Ishikawa (cell line): ENCODE measurements at regions not wholly inside any gene's neighbourhood (a gene's known extent, or its start where the extent isn't known, plus 50 kb on each side); places are given as distances from the start of the nearest gene placed in this dataset.

ENCODE experiments used
- CEBPB ChIP-seq: IDR thresholded peaks from 2 replicates; pipeline ENCODE4 v1.6.1; 2012
- CREB1 ChIP-seq: IDR thresholded peaks from 2 replicates; pipeline ENCODE4 v1.6.1; 2012; ENCODE audit warnings: low read depth
- EGR1 ChIP-seq: IDR thresholded peaks from 2 replicates; pipeline ENCODE4 v1.6.1; 2012
- EP300 ChIP-seq: IDR thresholded peaks from 2 replicates; pipeline ENCODE4 v1.6.1; 2012; ENCODE audit warnings: borderline replicate concordance
- FOXM1 ChIP-seq: IDR thresholded peaks from 2 replicates; pipeline ENCODE4 v1.6.1; 2012; ENCODE audit warnings: low read depth, borderline replicate concordance
- NFIC ChIP-seq: IDR thresholded peaks from 2 replicates; pipeline ENCODE4 v1.6.1; 2012
- RAD21 ChIP-seq: IDR thresholded peaks from 2 replicates; pipeline ENCODE4 v1.6.1; 2012; ENCODE audit warnings: low read depth
- TAF1 ChIP-seq: IDR thresholded peaks from 2 replicates; pipeline ENCODE4 v1.6.1; 2012; ENCODE audit warnings: low read depth, mild to moderate bottlenecking
- TCF12 ChIP-seq: IDR thresholded peaks from 2 replicates; pipeline ENCODE4 v1.6.1; 2012; ENCODE audit warnings: low read depth
- TEAD4 ChIP-seq: IDR thresholded peaks from 2 replicates; pipeline ENCODE4 v1.6.1; 2012
- YY1 ChIP-seq: IDR thresholded peaks from 2 replicates; pipeline ENCODE4 v1.6.1; 2012; ENCODE audit warnings: low read depth
- ZBTB7A ChIP-seq: IDR thresholded peaks from 2 replicates; pipeline ENCODE4 v1.6.1; 2012; ENCODE audit warnings: low read depth
- TF ChIP-seq, protein P1 (sequence below): IDR thresholded peaks from 2 replicates; pipeline ENCODE4 v1.6.1; 2012
- TF ChIP-seq, protein P2 (sequence below): IDR thresholded peaks from 2 replicates; pipeline ENCODE4 v1.6.1; 2012
- TF ChIP-seq, protein P3 (sequence below): IDR thresholded peaks from 2 replicates; pipeline ENCODE4 v1.6.1; 2012; ENCODE audit warnings: low read depth, mild to moderate bottlenecking

DNA sequence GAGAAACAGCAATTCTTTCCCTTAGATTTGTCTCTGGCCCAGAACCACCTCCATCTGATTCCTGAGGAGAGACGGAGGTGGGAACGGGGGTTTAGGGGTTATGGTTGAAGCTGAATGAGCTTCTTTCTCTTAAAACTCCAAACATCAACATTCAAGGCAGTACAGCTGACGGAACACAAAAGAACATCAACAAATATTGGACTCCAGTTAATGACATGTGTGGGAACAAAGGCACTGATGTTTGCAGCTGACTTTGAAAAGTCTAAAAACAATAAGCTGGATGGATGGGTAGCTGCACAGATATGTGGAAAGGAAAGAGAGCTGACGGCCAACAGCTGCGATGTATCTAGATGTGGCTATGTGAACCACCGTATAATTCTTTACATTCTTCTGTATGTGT, 256.5 kb downstream of the SOD2 start:
- TF ChIP-seq EGR1 = no peak
- TF ChIP-seq ZBTB7A = no peak
- TF ChIP-seq EP300 = no peak
- no peak for TF ChIP-seq TCF12
- TF ChIP-seq TEAD4 = no peak
- TF ChIP-seq CREB1 = no peak
- no peak for TF ChIP-seq YY1
- no peak for TF ChIP-seq CEBPB
- TF ChIP-seq FOXM1 = no peak
- TF ChIP-seq, protein P1, sequence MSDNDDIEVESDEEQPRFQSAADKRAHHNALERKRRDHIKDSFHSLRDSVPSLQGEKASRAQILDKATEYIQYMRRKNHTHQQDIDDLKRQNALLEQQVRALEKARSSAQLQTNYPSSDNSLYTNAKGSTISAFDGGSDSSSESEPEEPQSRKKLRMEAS = no peak
- TF ChIP-seq, protein P2, sequence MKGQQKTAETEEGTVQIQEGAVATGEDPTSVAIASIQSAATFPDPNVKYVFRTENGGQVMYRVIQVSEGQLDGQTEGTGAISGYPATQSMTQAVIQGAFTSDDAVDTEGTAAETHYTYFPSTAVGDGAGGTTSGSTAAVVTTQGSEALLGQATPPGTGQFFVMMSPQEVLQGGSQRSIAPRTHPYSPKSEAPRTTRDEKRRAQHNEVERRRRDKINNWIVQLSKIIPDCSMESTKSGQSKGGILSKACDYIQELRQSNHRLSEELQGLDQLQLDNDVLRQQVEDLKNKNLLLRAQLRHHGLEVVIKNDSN = no peak
- TF ChIP-seq TAF1 = no peak
- TF ChIP-seq, protein P3, sequence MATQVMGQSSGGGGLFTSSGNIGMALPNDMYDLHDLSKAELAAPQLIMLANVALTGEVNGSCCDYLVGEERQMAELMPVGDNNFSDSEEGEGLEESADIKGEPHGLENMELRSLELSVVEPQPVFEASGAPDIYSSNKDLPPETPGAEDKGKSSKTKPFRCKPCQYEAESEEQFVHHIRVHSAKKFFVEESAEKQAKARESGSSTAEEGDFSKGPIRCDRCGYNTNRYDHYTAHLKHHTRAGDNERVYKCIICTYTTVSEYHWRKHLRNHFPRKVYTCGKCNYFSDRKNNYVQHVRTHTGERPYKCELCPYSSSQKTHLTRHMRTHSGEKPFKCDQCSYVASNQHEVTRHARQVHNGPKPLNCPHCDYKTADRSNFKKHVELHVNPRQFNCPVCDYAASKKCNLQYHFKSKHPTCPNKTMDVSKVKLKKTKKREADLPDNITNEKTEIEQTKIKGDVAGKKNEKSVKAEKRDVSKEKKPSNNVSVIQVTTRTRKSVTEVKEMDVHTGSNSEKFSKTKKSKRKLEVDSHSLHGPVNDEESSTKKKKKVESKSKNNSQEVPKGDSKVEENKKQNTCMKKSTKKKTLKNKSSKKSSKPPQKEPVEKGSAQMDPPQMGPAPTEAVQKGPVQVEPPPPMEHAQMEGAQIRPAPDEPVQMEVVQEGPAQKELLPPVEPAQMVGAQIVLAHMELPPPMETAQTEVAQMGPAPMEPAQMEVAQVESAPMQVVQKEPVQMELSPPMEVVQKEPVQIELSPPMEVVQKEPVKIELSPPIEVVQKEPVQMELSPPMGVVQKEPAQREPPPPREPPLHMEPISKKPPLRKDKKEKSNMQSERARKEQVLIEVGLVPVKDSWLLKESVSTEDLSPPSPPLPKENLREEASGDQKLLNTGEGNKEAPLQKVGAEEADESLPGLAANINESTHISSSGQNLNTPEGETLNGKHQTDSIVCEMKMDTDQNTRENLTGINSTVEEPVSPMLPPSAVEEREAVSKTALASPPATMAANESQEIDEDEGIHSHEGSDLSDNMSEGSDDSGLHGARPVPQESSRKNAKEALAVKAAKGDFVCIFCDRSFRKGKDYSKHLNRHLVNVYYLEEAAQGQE = no peak
- TF ChIP-seq NFIC = no peak
- TF ChIP-seq RAD21 = no peak

DNA sequence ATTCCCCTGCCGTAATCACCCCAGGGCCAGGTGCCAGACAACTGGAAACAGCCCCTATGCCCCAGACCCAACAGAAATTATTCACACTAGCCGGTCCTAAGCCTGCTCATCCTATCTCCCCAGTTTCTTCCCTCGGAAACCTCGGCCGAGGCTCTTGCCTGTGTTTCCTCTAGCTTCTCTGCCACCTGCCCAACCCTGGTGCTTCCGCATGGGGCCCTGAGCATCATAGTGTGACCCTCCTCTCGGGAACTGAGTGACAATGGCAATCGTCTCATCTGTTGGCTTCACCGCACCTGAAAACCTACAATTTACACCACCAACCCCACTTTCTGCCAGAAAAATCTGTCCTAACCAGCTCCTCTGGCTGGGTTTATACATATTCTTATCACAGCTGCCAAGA, 257.3 kb downstream of the SOD2 start:
- no peak for TF ChIP-seq CREB1
- no peak for TF ChIP-seq YY1
- TF ChIP-seq EGR1 = no peak
- TF ChIP-seq, protein P2 = no peak

DNA sequence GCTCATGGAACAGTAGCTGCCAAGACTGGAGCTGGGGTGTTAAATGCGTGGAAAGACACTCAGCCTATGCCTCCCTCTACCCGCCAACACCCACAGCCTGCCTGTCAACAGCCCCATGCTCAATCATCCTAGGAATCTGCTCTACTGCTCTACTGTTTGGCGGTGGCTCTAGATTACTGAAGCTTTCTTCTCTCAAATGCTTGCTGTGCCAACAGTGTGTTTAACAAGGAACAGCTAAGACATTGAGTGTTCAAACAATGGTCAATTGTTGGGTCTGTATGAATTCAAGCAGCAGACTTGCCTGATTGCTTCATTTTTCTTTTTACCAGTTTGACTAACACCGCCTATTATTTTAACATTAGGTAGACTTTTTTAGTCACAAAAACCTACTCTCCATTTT, 258.6 kb downstream of the SOD2 start:
- TF ChIP-seq EGR1 (no peak), TCF12 (no peak), TAF1 (no peak), ZBTB7A (no peak), FOXM1 (no peak), CEBPB (no peak), TEAD4 (no peak), RAD21 (no peak), NFIC (no peak), EP300 (no peak)
- TF ChIP-seq, protein P2 = no peak
- TF ChIP-seq, protein P1 = no peak
- TF ChIP-seq, protein P3 = no peak

DNA sequence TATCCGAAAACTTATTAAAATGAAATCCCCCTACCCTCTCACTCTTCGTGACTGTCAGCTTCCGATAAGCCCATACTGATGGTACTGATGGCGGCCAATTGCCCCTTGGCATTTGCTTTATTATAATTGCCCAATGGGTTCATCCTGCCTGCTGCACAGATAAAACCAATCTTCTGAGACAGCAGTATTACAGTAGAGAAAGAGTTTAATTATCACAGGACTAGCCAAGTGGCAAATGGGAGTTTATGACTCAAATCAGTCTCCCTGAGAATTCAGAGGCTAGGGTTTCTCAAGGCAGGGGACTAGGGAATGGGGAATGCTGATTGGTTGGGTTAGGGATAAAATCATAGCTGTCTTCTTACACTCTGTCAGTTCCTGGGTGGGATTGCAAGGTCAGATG, 259.5 kb downstream of the SOD2 start:
- TF ChIP-seq CEBPB = no peak
- no peak for TF ChIP-seq YY1
- TF ChIP-seq, protein P2 = no peak
- no peak for TF ChIP-seq EGR1
- TF ChIP-seq, protein P1 = no peak
- TF ChIP-seq TEAD4 = no peak
- TF ChIP-seq FOXM1 = no peak
- TF ChIP-seq CREB1 = no peak
- no peak for TF ChIP-seq RAD21
- no peak for TF ChIP-seq NFIC

DNA sequence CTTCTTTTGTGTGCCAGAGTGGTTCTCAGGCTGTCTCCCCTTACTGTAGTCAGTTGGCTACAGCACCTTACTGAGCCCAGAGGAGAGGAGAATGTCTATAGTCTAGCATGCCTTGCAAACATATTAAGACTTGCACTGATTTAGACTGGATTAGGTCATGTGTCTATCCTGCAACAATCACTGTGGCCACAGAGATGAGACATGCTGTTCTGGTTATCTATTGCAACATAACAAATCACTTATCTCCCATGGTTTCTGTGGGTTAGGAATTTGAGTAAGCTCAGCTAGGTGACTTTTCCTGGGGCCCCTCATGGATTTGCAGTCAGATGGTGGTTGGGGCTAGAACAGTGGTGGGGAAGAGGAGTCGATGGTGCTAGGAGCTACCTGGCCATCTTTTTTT, 261.3 kb downstream of the SOD2 start:
- no peak for TF ChIP-seq TEAD4
- no peak for TF ChIP-seq CREB1
- TF ChIP-seq, protein P2 = no peak
- TF ChIP-seq, protein P3 = no peak
- TF ChIP-seq FOXM1 = no peak
- TF ChIP-seq EGR1 = no peak
- no peak for TF ChIP-seq YY1
- TF ChIP-seq, protein P1 = no peak
- TF ChIP-seq NFIC = no peak
- no peak for TF ChIP-seq EP300
- no peak for TF ChIP-seq RAD21
- TF ChIP-seq TAF1 = no peak
- TF ChIP-seq TCF12 = no peak
- no peak for TF ChIP-seq ZBTB7A
- no peak for TF ChIP-seq CEBPB
